ENCODE measurements at regions not wholly inside any gene's neighbourhood (a gene's known extent, or its start where the extent isn't known, plus 50 kb on each side); places are given as distances from the start of the nearest gene placed in this dataset.

GRCh38 chr3:43907508-43907858 is 216.7 kb downstream of the ABHD5 start:
- Histone ChIP-seq H3K14ac (ENCODE audit: insufficient read depth, low read length) (no peak overlapping the region), H3K4ac (ENCODE audit: low read depth, low read length) (no peak overlapping the region), H2BK5ac (ENCODE audit: insufficient read length, low read length) (no peak overlapping the region), H3K56ac (ENCODE audit: insufficient read length, low read depth, low read length) (no peak overlapping the region), H4K8ac (replicated peaks; ENCODE audit: insufficient read length, low read depth, low read length) (no peak overlapping the region), H2BK20ac (ENCODE audit: low read depth, low read length, poor library complexity, severe bottlenecking) (no peak overlapping the region), H2BK15ac (ENCODE audit: low read depth, low read length) (no peak overlapping the region), H4K91ac (ENCODE audit: insufficient read length, low read depth, low read length) (no peak overlapping the region), H3K23ac (ENCODE audit: insufficient read length, low read depth, low read length) (no peak overlapping the region), H2AFZ (ENCODE audit: low read length) (no peak overlapping the region), H3K27ac (ENCODE audit: insufficient read length, low read depth, low read length) (no peak overlapping the region), H3K79me2 (ENCODE audit: insufficient read depth, low read length) (no peaks in the 10 kb centered on the region), H3K9me3 (ENCODE audit: control insufficient read depth, low read depth, low read length) (no peaks in the 10 kb centered on the region), H2AK5ac (ENCODE audit: insufficient read length, low read length) (no peak overlapping the region), H3K79me1 (ENCODE audit: insufficient read depth, low read depth, low read length, poor library complexity, severe bottlenecking) (no peaks in the 10 kb centered on the region), H2BK12ac (ENCODE audit: insufficient read length, low read depth, low read length) (no peak overlapping the region), H3K18ac (ENCODE audit: insufficient read length, low read depth, low read length) (no peak overlapping the region), H4K20me1 (ENCODE audit: control insufficient read depth, insufficient read depth, insufficient read length) (no peaks in the 10 kb centered on the region), H3K27me3 (ENCODE audit: insufficient read depth, low read length) (no peaks in the 10 kb centered on the region), H3K9ac (ENCODE audit: extremely low read depth, insufficient read length, low read length) (no peak overlapping the region), H4K5ac (ENCODE audit: insufficient read length, low read depth, low read length) (no peak overlapping the region), H3K23me2 (ENCODE audit: insufficient read length, low read depth, low read length, poor library complexity, severe bottlenecking) (no peaks in the 10 kb centered on the region), H3K4me2 (ENCODE audit: insufficient read depth, insufficient read length, low read length) (no peak overlapping the region), H3T11ph (ENCODE audit: low read length) (no peak overlapping the region), H2BK120ac (ENCODE audit: low read depth, low read length, poor library complexity, severe bottlenecking) (no peak overlapping the region), H3K4me1 (ENCODE audit: insufficient read depth, low read length) (no peaks in the 10 kb centered on the region)
- H3K4me1 Mint-ChIP-seq: 0 out of 4 replicates have a peak, but pooled peaks cover 0 to 3% of the 10 kb centered on the region in 2 experiments
- DNase-seq: no peak
- no peaks in the 10 kb centered on the region for H3K9me3 Mint-ChIP-seq
- no peak overlapping the region; a peak in 1 of 7 replicates for H3K27ac Mint-ChIP-seq
- peaks cover 4% of the 10 kb centered on the region for H3K27me3 Mint-ChIP-seq (ENCODE audit: low read depth)
- H3K4me3 Mint-ChIP-seq: no peak overlapping the region
- WGBS (ENCODE audit: extremely low coverage, insufficient read length, low lambda C conversion rate): no CpG with 5 or more reads among the region's 1 CpG
- TF ChIP-seq CTCF (conservative IDR thresholded peaks at IDR 0.05): no peak
- H3K36me3 Mint-ChIP-seq (ENCODE audit: insufficient read depth in 1 of 3, low read depth in 3 of 3): no peaks in the 10 kb centered on the region; a peak in 1 of 7 replicates

All from H9 (cell line).